D721Med (cell line): ENCODE measurements at regions not wholly inside any gene's neighbourhood (a gene's known extent, or its start where the extent isn't known, plus 50 kb on each side); places are given as distances from the start of the nearest gene placed in this dataset.

ENCODE experiments used
- DNase-seq: peaks from one replicate; pipeline ENCODE4 v3.0.0; 2011; ENCODE audit warnings: low spot score; ENCODE audit not compliant: insufficient read length
- FAIRE-seq: peaks from 2 replicates; lab custom pipeline; 2011; peaks lifted over from hg19 to GRCh38; lab: Jason Lieb, UNC
- TF ChIP-seq, protein P1 (sequence below): IDR thresholded peaks from 2 replicates; pipeline ENCODE4 v1.5.1; 2012; ENCODE audit warnings: mild to moderate bottlenecking, control low read depth; ENCODE audit not compliant: insufficient read depth; ENCODE audit errors: missing control alignments

DNA sequence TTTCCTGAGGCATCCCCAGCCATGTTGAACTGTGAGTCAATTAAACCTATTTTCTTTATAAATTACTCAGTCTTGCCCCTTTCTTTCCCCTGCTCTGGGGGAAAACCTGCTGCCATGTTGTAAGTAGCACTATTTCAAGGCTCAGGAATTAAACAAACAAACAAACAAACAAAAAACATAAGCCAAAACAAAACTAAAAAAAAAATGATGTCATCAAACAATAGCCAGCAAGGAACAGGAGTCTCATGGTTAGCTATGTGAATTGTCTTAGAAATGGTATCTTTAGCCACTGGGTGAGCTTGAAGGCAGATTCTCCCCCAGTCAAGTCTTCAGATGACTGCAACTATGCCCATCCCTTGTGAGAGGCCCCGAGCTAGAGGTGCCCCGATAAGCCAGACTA is 823.4 kb upstream of the ZEB2 start:
- DNase-seq (no peak), FAIRE-seq (no peak)

DNA sequence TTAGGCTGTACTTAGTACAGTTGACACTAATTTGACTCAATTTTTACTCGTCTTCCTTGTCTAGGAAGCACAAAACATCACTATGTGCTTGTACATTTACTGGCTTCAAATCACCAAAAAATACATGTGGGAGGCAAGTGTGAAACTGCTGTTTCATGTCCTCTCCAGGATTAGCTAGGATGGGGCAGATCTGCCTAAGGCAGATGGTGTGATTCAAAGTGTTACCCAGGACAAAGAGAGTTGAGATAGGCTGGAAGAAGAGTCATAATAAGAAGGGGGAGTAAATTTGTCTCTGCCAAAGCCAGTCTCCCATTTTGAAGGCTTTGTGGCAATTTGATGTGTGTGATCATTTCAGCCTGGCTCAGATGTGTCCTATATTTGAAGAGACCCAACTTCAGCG is 821.6 kb upstream of the ZEB2 start:
- no peak for FAIRE-seq
- no peak for DNase-seq
- TF ChIP-seq, protein P1, sequence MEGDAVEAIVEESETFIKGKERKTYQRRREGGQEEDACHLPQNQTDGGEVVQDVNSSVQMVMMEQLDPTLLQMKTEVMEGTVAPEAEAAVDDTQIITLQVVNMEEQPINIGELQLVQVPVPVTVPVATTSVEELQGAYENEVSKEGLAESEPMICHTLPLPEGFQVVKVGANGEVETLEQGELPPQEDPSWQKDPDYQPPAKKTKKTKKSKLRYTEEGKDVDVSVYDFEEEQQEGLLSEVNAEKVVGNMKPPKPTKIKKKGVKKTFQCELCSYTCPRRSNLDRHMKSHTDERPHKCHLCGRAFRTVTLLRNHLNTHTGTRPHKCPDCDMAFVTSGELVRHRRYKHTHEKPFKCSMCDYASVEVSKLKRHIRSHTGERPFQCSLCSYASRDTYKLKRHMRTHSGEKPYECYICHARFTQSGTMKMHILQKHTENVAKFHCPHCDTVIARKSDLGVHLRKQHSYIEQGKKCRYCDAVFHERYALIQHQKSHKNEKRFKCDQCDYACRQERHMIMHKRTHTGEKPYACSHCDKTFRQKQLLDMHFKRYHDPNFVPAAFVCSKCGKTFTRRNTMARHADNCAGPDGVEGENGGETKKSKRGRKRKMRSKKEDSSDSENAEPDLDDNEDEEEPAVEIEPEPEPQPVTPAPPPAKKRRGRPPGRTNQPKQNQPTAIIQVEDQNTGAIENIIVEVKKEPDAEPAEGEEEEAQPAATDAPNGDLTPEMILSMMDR: no peak

More for the DNA sequence above, 823.4 kb upstream of the ZEB2 start:
- TF ChIP-seq, protein P1: no peak

DNA sequence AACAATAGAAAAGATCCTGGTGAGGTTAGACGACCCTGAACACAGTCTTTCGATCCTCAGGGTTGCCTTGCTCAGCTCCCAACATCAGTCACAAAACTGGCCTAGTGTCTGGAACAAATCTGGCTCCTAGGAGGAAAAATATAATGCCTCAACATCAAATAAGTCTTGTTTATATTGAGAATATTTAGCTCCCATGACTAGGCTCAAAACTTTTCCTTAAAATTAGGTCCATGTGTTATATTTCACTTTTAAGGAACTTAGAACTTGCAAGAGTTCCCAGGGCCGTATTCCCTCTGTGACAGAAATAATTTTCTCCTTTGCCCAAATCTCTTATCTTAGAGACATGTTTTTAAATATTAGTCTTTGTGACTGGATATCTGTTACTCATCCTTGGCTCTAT is 819.7 kb upstream of the ZEB2 start:
- no peak for FAIRE-seq
- no peak for DNase-seq
- TF ChIP-seq, protein P1: no peak

DNA sequence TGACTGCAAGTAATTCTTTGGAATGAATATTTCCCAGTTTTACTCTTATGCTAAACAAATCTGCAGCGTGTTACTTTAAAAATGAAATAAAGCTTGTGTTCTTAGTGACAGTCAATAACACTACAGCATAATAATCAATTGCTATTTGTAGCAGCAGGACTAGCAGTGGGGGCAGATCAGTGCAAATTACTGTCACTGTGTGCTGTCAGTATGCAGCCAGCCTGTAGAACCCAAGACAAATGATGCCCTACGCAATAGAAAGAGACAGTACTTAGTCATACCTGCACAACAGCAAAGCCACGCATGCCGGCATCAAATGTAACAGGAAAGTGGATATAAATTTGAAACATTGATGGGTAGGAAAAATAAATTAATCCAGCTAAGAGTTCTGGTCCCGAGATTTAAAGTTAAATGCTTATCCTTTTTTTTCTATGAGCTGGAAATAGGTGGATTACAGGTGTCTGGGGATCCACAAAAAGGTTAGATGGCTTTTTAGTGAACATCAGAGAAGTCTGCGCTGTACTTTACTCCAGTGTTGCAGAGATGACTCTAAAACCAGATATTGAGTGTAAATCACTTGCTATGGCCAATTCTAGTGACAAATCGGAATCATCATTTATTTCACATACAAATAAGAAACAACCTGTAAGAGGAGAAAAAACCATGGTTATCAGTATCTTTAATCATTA is 812.4 kb upstream of the ZEB2 start:
- FAIRE-seq (no peak), DNase-seq (no peak)
- TF ChIP-seq, protein P1: no peak

DNA sequence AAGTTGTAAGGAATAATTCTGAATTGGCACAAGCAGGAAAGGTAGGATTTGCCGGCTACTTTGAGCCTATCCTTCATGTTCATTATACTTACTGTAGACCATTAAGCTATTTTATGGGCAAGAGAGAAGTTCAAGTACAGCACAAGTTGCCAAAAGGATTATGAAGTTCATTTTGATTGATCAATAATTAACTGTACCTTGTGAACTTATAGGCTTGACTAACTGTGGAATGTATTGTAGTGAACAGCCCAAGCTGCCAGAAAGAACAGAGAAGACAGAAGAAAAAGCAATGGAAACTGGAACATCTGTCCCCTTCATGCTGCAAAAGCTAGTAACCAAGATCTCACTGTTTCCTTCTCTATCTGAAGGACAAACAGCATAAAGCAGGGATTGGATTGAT is 810.1 kb upstream of the ZEB2 start:
- no peak for FAIRE-seq
- DNase-seq: no peak
- TF ChIP-seq, protein P1: no peak

DNA sequence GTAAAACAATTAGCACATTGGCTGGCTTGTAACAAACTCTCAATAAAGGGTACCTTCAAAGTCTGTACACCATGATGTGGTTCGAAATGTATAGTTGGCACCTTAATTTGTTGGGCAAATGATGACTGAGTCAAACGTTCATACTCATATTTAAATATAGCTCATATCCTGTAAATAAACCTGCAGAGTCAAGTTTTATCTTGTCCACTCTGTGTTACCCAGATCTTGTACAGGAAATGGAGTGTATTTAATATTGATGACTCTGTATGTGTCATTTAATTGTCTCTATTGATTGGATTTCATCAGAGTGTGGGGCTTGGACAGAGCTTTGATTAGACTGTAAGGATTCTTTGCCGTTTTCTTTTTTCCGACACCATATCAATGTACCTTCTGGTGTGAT is 805.6 kb upstream of the ZEB2 start:
- TF ChIP-seq, protein P1: no peak
- DNase-seq (no peak), FAIRE-seq (no peak)

DNA sequence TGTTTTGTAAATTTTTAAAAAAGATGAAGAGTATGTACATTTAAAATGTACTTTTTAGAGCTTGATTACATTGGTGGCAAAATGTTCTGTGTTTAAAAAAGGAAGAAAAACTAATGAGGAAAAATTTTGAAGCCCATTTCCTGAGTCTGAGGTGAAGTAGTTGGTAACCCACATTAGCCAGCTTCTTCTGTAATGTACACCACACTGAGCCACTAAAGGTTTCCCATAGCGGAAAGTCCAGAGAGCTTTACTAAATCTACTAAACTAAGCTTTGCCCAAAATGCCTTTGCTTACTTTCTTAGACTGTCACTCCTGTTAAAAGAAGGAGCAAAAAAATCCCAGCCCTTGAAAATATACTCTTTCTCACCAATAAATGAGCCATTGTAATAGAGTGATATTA is 804.8 kb upstream of the ZEB2 start:
- FAIRE-seq (no peak), DNase-seq (no peak)
- TF ChIP-seq, protein P1: no peak
